SK-N-SH treated with all-trans-retinoic acid at 6 μM for 48 hours (cell line): ENCODE measurements at regions not wholly inside any gene's neighbourhood (a gene's known extent, or its start where the extent isn't known, plus 50 kb on each side); places are given as distances from the start of the nearest gene placed in this dataset.

ENCODE experiments used
- ATAC-seq: fragments of 200-7000 bp; cut with Tn5 transposase; 3 replicates; pipeline ENCODE4 v1.9.1; 2020; ENCODE audit warnings: mild to moderate bottlenecking, moderate library complexity
- ARNTL ChIP-seq: fragments of 450-650 bp; formaldehyde crosslinking; IDR thresholded peaks from 2 replicates; pipeline ENCODE4 v1.5.0; 2020; ENCODE audit warnings: low read depth, mild to moderate bottlenecking, moderate library complexity, borderline replicate concordance
- CREB5 ChIP-seq: fragments of 250-450 bp; sonication (Bioruptor Pico); IDR thresholded peaks from 2 replicates; pipeline ENCODE4 v1.5.1; 2020; ENCODE audit warnings: low read depth, mild to moderate bottlenecking, moderate library complexity
- CSDC2 ChIP-seq: fragments of 250-450 bp; sonication (Bioruptor Pico); IDR thresholded peaks from 2 replicates; pipeline ENCODE4 v1.5.0; 2020; ENCODE audit warnings: mild to moderate bottlenecking, moderate library complexity
- CSRNP3 ChIP-seq: fragments of 250-450 bp; sonication (Bioruptor Pico); IDR thresholded peaks from 2 replicates; pipeline ENCODE4 v1.5.1; 2021; ENCODE audit warnings: mild to moderate bottlenecking, moderate library complexity
- ESRRG ChIP-seq: fragments of 250-450 bp; sonication (Bioruptor Pico); IDR thresholded peaks from 2 replicates; pipeline ENCODE4 v1.6.1; 2021; ENCODE audit warnings: mild to moderate bottlenecking
- GLIS3 ChIP-seq: fragments of 250-450 bp; sonication (Bioruptor Pico); IDR thresholded peaks from 2 replicates; pipeline ENCODE4 v1.5.0; 2020; ENCODE audit warnings: mild to moderate bottlenecking, moderate library complexity
- ISL1 ChIP-seq: fragments of 250-450 bp; sonication (Bioruptor Pico); IDR thresholded peaks from 2 replicates; pipeline ENCODE4 v2.1.2; 2022; ENCODE audit warnings: mild to moderate bottlenecking, moderate library complexity
- PPARA ChIP-seq: fragments of 250-450 bp; sonication (Bioruptor Pico); IDR thresholded peaks from 2 replicates; pipeline ENCODE4 v1.5.0; 2020; ENCODE audit warnings: mild to moderate bottlenecking, borderline replicate concordance
- RARB ChIP-seq: fragments of 250-450 bp; sonication (Bioruptor Pico); IDR thresholded peaks from 2 replicates; pipeline ENCODE4 v1.8.0; 2021; ENCODE audit warnings: mild to moderate bottlenecking, moderate library complexity
- SNAI2 ChIP-seq: fragments of 250-450 bp; sonication (Bioruptor Pico); IDR thresholded peaks from 2 replicates; pipeline ENCODE4 v1.5.0; 2020; ENCODE audit warnings: mild to moderate bottlenecking, moderate library complexity
- TCF4 ChIP-seq: fragments of 250-450 bp; sonication (Bioruptor Pico); IDR thresholded peaks from 2 replicates; pipeline ENCODE4 v1.8.0; 2021; ENCODE audit warnings: mild to moderate bottlenecking, moderate library complexity, borderline replicate concordance
- TOX ChIP-seq: fragments of 250-450 bp; sonication (Bioruptor Pico); IDR thresholded peaks from 2 replicates; pipeline ENCODE4 v1.8.0; 2021; ENCODE audit warnings: mild to moderate bottlenecking, moderate library complexity, borderline replicate concordance
- ZC3H10 ChIP-seq: fragments of 250-450 bp; sonication (Bioruptor Pico); IDR thresholded peaks from 2 replicates; pipeline ENCODE4 v1.5.1; 2021; ENCODE audit warnings: mild to moderate bottlenecking, moderate library complexity
- ZFP3 ChIP-seq: fragments of 250-450 bp; sonication (Bioruptor Pico); IDR thresholded peaks from 2 replicates; pipeline ENCODE4 v1.5.0; 2020; ENCODE audit warnings: mild to moderate bottlenecking, moderate library complexity
- ZFP30 ChIP-seq: fragments of 450-650 bp; formaldehyde crosslinking; IDR thresholded peaks from 2 replicates; pipeline ENCODE4 v1.5.0; 2022; ENCODE audit warnings: mild to moderate bottlenecking, moderate library complexity
- ZNF565 ChIP-seq: fragments of 450-650 bp; formaldehyde crosslinking; conservative IDR thresholded peaks from 2 replicates; pipeline ENCODE4 v1.5.0; 2020; ENCODE audit warnings: low read depth, mild to moderate bottlenecking, moderate library complexity
- ZNF70 ChIP-seq: fragments of 450-650 bp; formaldehyde crosslinking; IDR thresholded peaks from 2 replicates; pipeline ENCODE4 v1.5.0; 2020; ENCODE audit warnings: mild to moderate bottlenecking, moderate library complexity
- ZNF8 ChIP-seq: fragments of 450-650 bp; formaldehyde crosslinking; IDR thresholded peaks from 2 replicates; pipeline ENCODE4 v1.5.0; 2020; ENCODE audit warnings: mild to moderate bottlenecking, moderate library complexity
- TF ChIP-seq, protein P1 (sequence below): fragments of 250-450 bp; sonication (Bioruptor Pico); IDR thresholded peaks from 2 replicates; pipeline ENCODE4 v1.5.0; 2020; ENCODE audit warnings: mild to moderate bottlenecking, moderate library complexity
- TF ChIP-seq, protein P2 (sequence below): fragments of 250-450 bp; sonication (Bioruptor Pico); IDR thresholded peaks from 2 replicates; pipeline ENCODE4 v1.8.0; 2021; ENCODE audit warnings: low read depth, mild to moderate bottlenecking, moderate library complexity, borderline replicate concordance

DNA sequence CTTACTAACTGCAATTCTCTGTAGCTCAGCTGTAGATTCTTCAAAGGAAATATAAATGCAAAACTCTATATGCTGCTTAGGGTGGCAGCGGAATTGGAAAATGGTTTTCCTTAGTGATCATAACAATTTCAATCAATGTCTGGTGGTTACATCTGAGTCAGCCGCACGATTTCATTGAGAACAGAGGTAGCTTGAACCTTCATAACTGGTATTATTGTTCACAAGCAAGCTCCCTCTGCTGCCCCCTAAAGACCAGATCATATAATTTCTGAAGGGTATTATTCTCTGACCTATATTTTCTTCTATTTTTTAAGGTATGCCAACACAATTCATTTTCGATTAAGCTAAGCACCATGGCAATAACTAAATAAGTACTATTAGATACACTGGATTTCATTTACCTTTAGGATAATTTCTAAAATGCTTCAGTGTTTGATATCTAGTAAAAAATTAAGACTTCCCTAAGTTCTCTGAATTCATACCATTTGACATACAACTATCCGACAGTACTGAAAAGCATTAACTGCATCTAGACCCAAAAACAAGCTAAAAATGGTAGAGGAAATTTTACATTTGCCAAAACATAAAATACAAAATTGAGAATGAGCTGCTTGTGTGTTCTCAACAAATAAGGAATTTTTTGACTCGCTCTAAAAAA, 181.1 kb upstream of the SPEF2 start (continued):
- TF ChIP-seq ARNTL = no peak
- TF ChIP-seq RARB (CRISPR knock-in tag) = no peak
- no peak for TF ChIP-seq CSRNP3 (CRISPR knock-in tag)
- TF ChIP-seq GLIS3 (CRISPR knock-in tag) = no peak

GRCh38 chr5:35430381-35431162, 187.1 kb upstream of the SPEF2 start:
- TF ChIP-seq, protein P1, sequence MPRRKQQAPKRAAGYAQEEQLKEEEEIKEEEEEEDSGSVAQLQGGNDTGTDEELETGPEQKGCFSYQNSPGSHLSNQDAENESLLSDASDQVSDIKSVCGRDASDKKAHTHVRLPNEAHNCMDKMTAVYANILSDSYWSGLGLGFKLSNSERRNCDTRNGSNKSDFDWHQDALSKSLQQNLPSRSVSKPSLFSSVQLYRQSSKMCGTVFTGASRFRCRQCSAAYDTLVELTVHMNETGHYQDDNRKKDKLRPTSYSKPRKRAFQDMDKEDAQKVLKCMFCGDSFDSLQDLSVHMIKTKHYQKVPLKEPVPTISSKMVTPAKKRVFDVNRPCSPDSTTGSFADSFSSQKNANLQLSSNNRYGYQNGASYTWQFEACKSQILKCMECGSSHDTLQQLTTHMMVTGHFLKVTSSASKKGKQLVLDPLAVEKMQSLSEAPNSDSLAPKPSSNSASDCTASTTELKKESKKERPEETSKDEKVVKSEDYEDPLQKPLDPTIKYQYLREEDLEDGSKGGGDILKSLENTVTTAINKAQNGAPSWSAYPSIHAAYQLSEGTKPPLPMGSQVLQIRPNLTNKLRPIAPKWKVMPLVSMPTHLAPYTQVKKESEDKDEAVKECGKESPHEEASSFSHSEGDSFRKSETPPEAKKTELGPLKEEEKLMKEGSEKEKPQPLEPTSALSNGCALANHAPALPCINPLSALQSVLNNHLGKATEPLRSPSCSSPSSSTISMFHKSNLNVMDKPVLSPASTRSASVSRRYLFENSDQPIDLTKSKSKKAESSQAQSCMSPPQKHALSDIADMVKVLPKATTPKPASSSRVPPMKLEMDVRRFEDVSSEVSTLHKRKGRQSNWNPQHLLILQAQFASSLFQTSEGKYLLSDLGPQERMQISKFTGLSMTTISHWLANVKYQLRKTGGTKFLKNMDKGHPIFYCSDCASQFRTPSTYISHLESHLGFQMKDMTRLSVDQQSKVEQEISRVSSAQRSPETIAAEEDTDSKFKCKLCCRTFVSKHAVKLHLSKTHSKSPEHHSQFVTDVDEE (CRISPR knock-in tag) = no peak
- TF ChIP-seq, protein P2, sequence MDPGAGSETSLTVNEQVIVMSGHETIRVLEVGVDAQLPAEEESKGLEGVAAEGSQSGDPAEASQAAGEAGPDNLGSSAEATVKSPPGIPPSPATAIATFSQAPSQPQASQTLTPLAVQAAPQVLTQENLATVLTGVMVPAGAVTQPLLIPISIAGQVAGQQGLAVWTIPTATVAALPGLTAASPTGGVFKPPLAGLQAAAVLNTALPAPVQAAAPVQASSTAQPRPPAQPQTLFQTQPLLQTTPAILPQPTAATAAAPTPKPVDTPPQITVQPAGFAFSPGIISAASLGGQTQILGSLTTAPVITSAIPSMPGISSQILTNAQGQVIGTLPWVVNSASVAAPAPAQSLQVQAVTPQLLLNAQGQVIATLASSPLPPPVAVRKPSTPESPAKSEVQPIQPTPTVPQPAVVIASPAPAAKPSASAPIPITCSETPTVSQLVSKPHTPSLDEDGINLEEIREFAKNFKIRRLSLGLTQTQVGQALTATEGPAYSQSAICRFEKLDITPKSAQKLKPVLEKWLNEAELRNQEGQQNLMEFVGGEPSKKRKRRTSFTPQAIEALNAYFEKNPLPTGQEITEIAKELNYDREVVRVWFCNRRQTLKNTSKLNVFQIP = no peak
- TF ChIP-seq ARNTL (no peak), GLIS3 (CRISPR knock-in tag) (no peak), RARB (CRISPR knock-in tag) (no peak), ZNF565 (no peak), ZC3H10 (CRISPR knock-in tag) (no peak), ZFP30 (CRISPR knock-in tag) (no peak)
- ATAC-seq = no peak

DNA sequence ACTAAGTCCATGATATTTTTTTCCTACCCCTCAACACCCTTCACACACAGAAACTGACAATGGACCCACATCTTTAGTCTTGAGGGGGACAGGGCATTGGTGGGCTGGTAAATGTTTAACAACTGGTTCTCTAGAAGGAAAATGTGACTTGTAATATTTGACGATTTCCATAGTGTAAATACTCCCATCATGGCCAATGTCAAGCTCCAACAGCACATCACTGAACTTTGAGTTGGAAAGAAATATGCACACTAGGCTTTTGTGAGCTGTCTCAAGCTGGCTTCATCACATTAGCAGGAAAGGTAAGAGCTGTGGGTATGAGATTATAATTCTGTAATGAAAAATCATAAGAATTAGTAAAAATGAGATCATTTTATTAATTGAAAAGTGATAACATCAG, 189.9 kb upstream of the PRLR start:
- no peak for ATAC-seq
- TF ChIP-seq CSRNP3 (CRISPR knock-in tag) (no peak), ESRRG (no peak), ZNF8 (CRISPR knock-in tag) (no peak), TCF4 (CRISPR knock-in tag) (no peak), PPARA (no peak), ZNF70 (CRISPR knock-in tag) (no peak), CREB5 (no peak), ISL1 (CRISPR knock-in tag) (no peak), ARNTL (no peak), ZFP3 (CRISPR knock-in tag) (no peak), ZNF565 (no peak), ZC3H10 (CRISPR knock-in tag) (no peak)
- TF ChIP-seq, all 23 proteins: peak for 0

DNA sequence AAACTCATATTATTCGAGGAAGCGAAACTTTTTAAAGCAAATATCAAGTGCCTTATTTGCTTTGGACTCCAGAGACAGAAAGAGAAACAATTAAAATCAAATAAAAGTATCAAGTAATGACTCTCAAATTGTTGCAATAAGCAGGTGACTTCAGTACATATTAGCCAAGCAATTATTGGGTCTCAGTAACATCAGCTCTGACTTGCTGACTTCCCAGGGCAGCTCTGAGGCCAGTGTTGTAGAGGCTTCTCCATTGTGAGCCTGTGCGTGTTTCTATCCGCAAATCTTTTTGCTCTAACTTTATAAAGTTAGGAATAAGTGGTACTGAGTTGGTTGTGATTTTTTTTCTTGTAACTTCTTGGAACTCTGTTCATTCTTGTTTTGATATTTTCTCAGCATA, 186.8 kb upstream of the PRLR start:
- ATAC-seq = no peak
- TF ChIP-seq RARB (CRISPR knock-in tag) (no peak), ESRRG (no peak), CSDC2 (CRISPR knock-in tag) (no peak), GLIS3 (CRISPR knock-in tag) (no peak), TOX (CRISPR knock-in tag) (no peak), TCF4 (CRISPR knock-in tag) (no peak), SNAI2 (CRISPR knock-in tag) (no peak), PPARA (no peak), ARNTL (no peak), ZNF565 (no peak), ZFP30 (CRISPR knock-in tag) (no peak)
- TF ChIP-seq, protein P2 = no peak
